GM23248 (cell line): ENCODE measurements at regions not wholly inside any gene's neighbourhood (a gene's known extent, or its start where the extent isn't known, plus 50 kb on each side); places are given as distances from the start of the nearest gene placed in this dataset.

Source experiments
- EZH2 ChIP-seq: fragments of 200-600 bp; sonication (generic); IDR thresholded peaks from 2 replicates; pipeline ENCODE4 v1.6.1; 2018; ENCODE audit warnings: antibody characterized with exemption, mild to moderate bottlenecking; ENCODE audit not compliant: insufficient read depth, poor library complexity, severe bottlenecking
- EZH2phosphoT487 ChIP-seq: fragments of 200-600 bp; sonication (generic); IDR thresholded peaks from 2 replicates; pipeline ENCODE4 v1.6.1; 2018; ENCODE audit warnings: antibody characterized with exemption, moderate library complexity, mild to moderate bottlenecking, low read depth; ENCODE audit not compliant: insufficient read depth

DNA sequence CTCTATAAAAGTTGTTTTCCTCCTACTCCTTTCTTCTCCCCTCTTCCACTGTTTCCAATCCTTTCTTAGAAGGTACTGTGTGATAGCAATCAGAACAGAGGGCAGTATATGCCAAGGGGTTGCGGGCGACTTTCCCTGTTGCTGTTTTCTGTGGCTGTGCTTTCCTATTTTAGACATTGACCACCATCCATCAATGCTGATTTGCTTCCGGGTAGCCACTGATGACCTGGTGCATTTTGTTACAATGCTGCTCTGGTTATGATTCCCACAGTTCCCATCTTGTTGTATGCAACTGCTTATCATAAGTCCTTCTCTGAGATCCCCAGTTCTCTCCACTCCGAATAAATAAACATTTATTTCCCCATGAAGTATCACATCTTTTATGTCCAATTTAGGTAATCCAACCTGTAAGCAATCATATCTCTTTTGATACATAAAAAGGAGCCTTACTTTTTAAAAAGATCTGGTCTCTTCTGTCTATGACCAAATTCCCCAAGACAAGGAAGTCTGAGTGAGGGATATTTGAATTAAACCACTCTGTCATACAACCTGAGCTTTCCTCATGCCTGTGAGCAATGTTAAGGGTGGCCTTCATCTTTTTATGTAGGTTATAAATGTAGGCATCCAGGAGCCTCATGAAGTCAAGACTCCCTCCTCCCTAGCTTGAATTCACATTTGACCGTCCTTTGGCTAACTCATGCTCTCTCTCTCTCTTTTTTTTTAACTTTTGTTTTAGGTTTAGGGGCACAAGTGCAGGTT is 52.5 kb upstream of the CD55 start:
- no peak for TF ChIP-seq EZH2phosphoT487
- no peak for TF ChIP-seq EZH2
